Mammary epithelial cell (primary cell): ENCODE measurements at regions not wholly inside any gene's neighbourhood (a gene's known extent, or its start where the extent isn't known, plus 50 kb on each side); places are given as distances from the start of the nearest gene placed in this dataset.

Experiments
- CTCF ChIP-seq, 2 donors: IDR thresholded peaks in 1 of 2; conservative IDR thresholded peaks in 1 of 2; 2 replicates each; pipeline ENCODE4 v1.5.1; 2011 to 2012; ENCODE audit warnings: inconsistent platforms in 2 of 2, low read length in 2 of 2, mild to moderate bottlenecking in 2 of 2, control low read depth in 1 of 2, low read depth in 1 of 2; ENCODE audit not compliant: insufficient read depth in 1 of 2; ENCODE audit errors: extremely low read depth in 1 of 2
- EZH2 ChIP-seq: IDR thresholded peaks from 2 replicates; pipeline ENCODE4 v1.6.1; 2012; ENCODE audit warnings: low read length, inconsistent platforms, borderline replicate concordance

- no peak for TF ChIP-seq CTCF (conservative IDR thresholded peaks at IDR 0.05 in 1 of 2, IDR thresholded peaks at IDR 0.05 in 1 of 2; ENCODE audit: extremely low read depth in 1 of 2, insufficient read depth in 1 of 2, low read depth in 1 of 2, low read length in 2 of 2)
- no peak for TF ChIP-seq EZH2
These were observed 93.7 kb downstream of the HHIPL2 start for GRCh38 chr1:222454186-222454585.
